HFF-Myc (cell line): ENCODE measurements at regions not wholly inside any gene's neighbourhood (a gene's known extent, or its start where the extent isn't known, plus 50 kb on each side); places are given as distances from the start of the nearest gene placed in this dataset.

Experiments used
- DNase-seq: peaks from one replicate; pipeline ENCODE4 v3.0.0-alpha.2; 2011; ENCODE audit warnings: low read depth; ENCODE audit errors: extremely low read depth
- H3K4me3 ChIP-seq: replicated peaks from 2 replicates; pipeline ENCODE4 v1.5.1; 2011; ENCODE audit warnings: low read depth, mild to moderate bottlenecking, control low read depth, low read length
- CTCF ChIP-seq: IDR thresholded peaks from 2 replicates; pipeline ENCODE4 v1.5.1; 2012; ENCODE audit warnings: mild to moderate bottlenecking, low read depth, low read length, control low read depth; ENCODE audit errors: missing control alignments

- no peak for DNase-seq
- TF ChIP-seq CTCF = no peak
- H3K4me3 ChIP-seq = no peak overlapping the region
Measured at GRCh38 chr7:85510287-85510686, 323.4 kb upstream of the SEMA3D start.

DNA sequence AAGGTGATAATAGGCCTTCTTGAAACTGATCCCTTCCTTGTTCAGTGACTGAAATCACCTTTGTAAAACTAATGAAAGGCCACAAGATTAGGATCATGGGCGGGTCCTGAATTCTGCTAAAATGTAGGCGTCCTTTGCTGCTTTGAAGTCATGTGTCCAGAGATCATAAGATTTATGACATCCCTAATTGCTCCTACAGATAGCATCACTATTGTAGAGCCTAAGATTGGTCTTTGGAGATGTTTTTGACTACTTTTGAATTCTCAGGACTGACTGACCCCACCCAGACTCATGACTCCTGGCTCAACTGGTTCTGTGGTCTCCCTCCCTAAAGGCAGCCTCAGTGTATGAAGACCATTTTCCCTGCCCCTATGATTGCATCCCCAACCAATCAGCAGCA, 322.6 kb upstream of the SEMA3D start:
- TF ChIP-seq CTCF = no peak
- DNase-seq = no peak
- H3K4me3 ChIP-seq = no peak overlapping the region

- peak; percentile 29 for DNase-seq
- H3K4me3 ChIP-seq = no peak overlapping the region
- no peak for TF ChIP-seq CTCF
Measured at GRCh38 chr7:85508642-85509410, 322.0 kb upstream of the SEMA3D start.

GRCh38 chr7:85498031-85498430, 311.2 kb upstream of the SEMA3D start:
- no peak overlapping the region for H3K4me3 ChIP-seq
- no peak for TF ChIP-seq CTCF

DNA sequence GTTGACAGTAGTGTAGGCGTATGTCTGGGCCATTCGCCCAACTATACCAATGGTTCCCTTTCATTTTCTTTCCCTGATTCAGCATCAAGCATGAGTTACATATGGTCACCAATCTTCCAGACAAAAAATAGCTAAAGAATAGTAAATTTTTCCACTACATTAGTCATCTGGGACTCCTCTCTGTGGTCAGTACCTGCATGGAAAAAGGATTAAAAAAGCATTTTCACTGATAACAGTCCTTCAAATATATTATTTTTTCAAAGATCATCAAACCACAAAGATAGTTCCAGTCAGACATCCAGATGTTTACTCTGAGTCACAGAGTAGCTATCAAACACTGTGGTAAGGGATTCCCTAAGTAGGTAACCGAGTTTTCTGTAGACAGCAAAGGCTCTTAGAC, 302.6 kb upstream of the SEMA3D start:
- H3K4me3 ChIP-seq = no peak overlapping the region
- DNase-seq = peak; percentile 91
- no peak for TF ChIP-seq CTCF

More at GRCh38 chr7:85498031-85498430, 311.2 kb upstream of the SEMA3D start:
- no peak for DNase-seq

- no peak for TF ChIP-seq CTCF
- no peak for DNase-seq
- no peak overlapping the region for H3K4me3 ChIP-seq
Measured at GRCh38 chr7:85488406-85488805, 301.6 kb upstream of the SEMA3D start.

DNA sequence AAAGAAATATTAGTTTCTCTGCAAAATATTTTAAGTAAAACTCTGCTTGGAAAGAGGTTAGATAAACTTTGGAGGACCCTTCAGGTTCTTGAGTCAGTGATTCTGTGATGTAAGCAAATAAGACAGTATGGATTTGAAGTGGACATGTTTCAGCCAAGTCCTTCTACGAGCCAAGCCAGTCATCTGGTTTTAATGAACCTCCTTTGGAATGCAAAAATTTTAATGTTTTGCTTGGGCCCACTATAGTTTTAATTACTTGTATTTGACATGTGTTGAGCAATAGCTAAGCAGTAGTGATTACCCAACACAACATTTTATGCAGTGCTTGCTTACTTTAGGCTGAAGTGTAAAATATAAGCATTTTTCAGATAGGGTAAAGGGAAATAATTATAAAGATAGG, 296.3 kb upstream of the SEMA3D start:
- peak; percentile 65 for DNase-seq
- H3K4me3 ChIP-seq = no peak overlapping the region
- TF ChIP-seq CTCF = no peak
